HG03025 (cell line): ENCODE measurements at regions not wholly inside any gene's neighbourhood (a gene's known extent, or its start where the extent isn't known, plus 50 kb on each side); places are given as distances from the start of the nearest gene placed in this dataset.

Experiments used
- ATAC-seq: cut with Tn5 transposase; IDR thresholded peaks from one replicate; pipeline ENCODE4 v1.9.1; 2021; ENCODE audit warnings: mild to moderate bottlenecking, moderate library complexity; ENCODE audit not compliant: unreplicated experiment, low FRiP score

DNA sequence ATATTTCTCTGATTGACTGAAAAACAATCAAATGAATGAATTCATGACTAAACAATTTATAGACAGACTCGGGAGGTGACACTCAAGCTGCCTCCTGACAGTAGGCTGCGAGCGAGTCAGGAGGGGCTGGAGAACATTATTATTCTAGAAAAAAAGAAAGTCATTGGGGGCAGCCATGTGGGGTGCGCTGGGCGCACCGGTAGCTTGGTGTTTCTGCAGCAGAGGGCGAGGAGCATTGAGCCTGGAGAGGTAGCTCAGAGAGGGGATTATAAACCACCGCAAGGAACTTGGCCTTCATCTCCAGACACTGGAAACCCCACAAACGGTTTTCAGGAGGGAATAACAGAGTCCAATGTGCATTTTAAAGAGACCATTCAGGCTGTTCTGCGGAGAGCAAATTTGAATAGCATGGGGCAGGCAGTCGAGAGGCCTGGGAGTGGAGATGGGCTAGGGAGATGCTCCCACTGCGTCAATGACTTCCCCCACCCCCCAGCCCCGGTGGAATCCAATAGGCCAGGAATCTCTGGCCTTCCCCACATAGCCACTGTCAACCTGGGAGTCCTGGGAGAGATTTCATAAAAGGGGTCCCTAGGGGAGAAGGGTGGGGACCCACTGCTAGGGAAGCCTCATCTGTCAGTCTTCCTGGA, 168.3 kb downstream of the BCOR start:
- ATAC-seq: no peak

GRCh38 chrX:39930786-39931528, 166.8 kb downstream of the BCOR start:
- ATAC-seq: no peak

GRCh38 chrX:39931529-39932282, 166.1 kb downstream of the BCOR start:
- ATAC-seq: no peak

DNA sequence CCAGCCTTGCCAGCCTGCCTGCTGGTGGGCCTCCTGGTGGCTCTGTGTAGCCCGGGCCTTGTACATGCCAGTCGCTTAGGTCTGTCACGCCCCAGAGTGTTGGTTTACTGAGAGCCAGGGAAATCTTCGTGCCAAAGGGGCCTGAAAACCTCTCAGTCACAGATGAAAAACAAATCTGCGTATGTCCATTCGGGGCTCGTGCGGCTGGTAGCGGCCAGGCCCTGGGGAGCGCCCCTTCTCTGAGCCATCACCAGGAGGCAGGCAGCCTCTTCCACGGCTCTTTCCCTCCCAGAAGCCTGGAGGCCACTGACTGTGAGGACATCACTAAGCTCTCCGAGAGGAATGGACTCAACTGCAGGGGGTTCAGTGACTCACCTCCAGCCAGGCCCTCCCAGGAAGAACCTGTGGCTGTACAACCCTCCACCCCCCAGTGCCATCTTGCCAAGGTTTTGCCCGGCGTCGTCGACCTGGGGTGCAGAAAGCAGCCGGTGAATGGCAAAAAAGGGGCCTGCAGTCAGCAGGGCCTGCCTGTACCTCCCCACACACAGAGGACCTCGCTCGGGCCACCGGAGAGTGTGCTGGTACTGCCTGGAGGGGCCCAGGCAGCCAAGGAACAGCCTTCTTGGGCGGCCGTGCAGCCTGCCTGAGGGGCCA, 162.2 kb downstream of the BCOR start:
- ATAC-seq: no peak

DNA sequence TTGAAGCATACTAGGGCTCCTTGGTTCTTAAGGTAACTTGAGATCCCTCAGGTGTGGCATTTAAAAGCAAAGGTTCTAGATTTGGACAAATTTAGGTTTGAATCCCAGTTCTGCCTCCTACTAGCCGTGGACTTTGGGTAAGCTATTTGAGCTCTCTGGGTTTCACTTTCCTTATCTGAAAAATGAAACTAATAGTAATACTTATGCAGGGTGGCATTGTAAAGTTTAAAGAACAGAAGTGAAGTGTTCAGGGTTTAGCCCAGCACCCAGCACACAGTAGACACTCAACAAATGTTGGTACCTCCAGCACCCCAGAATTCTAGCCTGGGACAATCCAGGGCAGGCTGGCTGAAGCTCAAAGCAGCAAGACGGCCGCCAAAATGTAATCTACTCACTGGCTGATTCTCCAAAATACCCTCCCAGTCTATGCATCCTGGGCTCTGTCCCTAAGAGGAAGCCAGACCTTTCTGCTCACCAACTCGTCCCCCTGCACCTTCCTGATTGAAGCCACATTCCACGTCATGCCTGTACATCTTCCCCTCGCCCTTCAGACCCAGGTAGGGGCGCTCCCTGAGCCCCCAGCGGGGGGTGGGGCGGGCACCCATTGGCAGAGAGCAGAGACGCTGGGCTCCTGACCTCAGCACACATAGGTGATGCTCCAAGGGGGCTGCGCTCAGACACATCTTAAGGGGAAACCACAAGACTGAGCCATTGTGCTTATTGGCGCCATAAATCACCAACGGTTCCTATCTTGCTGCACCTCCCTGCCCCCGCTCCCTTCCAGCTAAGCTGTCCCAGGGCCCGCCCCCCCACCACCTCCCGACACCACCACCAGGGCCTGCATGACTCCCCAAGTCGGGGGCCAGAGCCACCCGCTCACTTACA, 160.6 kb downstream of the BCOR start:
- ATAC-seq: no peak

GRCh38 chrX:39938466-39938865, 159.3 kb downstream of the BCOR start:
- no peak for ATAC-seq

GRCh38 chrX:39939678-39940077, 158.1 kb downstream of the BCOR start:
- ATAC-seq: no peak

DNA sequence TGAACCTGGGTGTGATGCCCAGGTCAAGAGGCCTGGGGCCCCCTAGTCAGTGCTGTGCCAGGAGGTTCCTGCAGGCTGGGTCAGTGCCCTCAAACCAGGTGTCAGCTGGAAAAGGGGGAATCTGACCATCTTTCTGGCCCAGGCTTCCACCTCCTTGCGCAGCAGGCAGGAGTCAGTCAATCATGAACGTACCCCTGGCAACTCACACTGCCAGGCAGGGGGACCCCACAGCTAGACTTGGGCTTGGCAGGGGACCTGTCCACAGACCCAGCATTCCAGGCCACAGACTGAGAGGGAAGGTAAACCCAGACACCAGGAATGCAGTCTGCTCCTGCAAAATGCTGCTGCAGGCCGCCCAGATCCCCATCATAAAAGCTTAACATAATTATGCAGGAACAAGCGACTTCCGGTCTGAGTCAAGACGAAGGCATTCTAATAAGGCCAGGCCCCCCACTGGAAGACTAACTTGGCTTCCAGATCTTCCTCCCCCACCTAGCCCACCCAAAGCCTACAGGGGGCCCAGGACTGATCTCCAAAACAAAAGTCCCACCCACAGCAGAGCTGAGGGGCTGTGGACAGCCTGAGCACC, 156.3 kb downstream of the BCOR start:
- no peak for ATAC-seq

DNA sequence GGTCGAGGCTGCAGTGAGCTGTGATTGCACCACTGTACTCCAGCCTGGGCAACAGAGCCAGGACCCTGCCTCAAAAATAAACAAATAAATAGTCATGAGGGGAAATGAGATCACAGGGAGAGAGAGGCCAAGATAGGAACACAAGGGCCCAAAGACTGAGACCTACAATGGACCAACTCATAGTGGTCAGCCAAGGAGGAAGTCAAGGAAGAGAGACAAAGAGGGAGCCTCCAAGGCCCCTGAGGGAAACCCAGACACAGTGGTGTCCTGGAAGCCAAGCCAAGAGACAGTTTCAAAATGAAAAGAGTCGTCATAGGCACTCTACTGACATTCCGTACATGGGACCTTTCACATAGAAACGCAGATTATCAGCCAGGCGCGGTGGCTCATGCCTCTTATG, 153.3 kb downstream of the BCOR start:
- no peak for ATAC-seq

- no peak for ATAC-seq
Measured at GRCh38 chrX:39945709-39946108, 152.0 kb downstream of the BCOR start.

DNA sequence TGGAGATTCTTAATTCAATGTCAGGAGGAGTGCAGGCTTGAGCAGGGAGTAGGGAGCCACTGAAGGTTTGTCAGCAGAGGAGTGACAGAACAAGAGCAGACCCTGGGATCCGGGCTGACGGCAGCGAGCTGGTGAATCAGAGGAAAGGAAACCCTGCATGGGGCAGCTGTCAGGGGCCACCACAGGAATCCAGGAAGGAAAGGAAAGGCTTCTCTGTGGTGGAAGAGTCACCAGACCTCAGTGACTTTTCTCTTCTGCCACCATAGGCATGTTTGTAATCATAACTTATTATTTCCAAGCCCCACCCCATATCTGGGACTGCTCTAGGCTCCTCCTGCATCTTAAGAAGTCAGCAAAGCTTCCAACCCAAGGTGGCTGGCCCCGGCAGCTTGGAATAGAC, 150.9 kb downstream of the BCOR start:
- ATAC-seq: no peak

DNA sequence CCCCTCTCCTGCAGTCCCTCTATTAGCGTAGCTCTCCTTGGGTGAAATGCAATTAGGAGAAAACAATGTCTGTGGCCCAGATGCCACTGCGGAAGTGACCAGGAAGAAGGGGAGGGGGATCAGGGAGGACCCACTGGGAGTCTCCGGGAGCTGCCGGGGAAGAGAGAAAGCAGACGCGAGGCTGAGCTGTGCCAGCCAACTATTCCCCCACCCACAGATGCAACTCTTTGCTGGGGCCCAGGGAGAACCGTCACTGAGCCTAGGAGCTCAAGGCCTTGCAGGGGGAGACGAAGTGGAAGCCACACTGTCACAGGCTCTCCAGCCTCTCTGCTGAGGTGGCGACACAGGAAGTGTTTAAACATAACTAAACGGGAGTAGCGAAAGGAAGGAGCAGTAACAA, 149.2 kb downstream of the BCOR start:
- ATAC-seq: no peak

DNA sequence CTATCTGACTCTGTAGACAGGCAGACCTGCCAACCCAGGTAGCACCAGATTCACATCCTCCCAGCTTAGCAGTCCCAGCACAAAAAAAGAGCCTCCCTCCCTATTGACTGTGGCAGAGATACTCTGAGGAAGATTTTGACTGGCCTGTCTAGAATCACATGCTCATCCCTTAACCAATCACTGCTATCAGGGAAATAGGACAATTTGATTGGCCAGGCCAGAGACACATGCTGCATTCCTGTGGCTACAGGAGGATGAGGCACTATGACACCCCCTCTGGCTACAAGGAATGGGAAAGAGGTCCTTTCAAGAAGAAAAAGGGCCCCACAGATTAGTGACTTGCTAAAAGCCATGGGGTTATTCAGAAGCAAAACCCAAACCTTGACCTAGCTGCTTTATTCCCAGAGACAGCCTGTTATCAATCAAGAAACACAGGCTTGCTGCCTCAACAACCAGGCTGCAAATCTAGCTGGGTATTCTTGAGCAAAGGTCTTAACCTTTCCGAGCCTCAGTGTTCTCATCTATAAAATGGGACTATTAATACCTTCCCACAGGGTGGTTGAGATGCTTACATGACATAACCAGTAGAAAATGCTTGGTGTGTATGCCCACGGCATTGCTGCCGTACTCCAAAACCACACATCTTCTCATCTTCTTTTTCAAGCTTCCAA, 147.6 kb downstream of the BCOR start:
- no peak for ATAC-seq

- no peak for ATAC-seq
Measured at GRCh38 chrX:39952989-39953388, 144.8 kb downstream of the BCOR start.

GRCh38 chrX:39953879-39954278, 143.9 kb downstream of the BCOR start:
- ATAC-seq: no peak

GRCh38 chrX:39954851-39955250, 142.9 kb downstream of the BCOR start:
- ATAC-seq: no peak

GRCh38 chrX:39955625-39956024, 142.1 kb downstream of the BCOR start:
- no peak for ATAC-seq

- ATAC-seq: no peak
Measured at GRCh38 chrX:39956803-39957394, 140.9 kb downstream of the BCOR start.
